HG02623 (cell line): ENCODE measurements at regions not wholly inside any gene's neighbourhood (a gene's known extent, or its start where the extent isn't known, plus 50 kb on each side); places are given as distances from the start of the nearest gene placed in this dataset.
"Not testable (repeated sequence)": the region's sequence is repeated elsewhere in the genome, so short reads cannot be mapped to it uniquely, and the experiment has no call there.

ENCODE experiments used
- ATAC-seq: cut with Tn5 transposase; IDR thresholded peaks from one replicate; pipeline ENCODE4 v1.9.1; 2021; ENCODE audit warnings: moderate library complexity; ENCODE audit not compliant: unreplicated experiment

- ATAC-seq = no peak
Measured at GRCh38 chr10:83713423-83713822, 425.9 kb upstream of the GHITM start.

DNA sequence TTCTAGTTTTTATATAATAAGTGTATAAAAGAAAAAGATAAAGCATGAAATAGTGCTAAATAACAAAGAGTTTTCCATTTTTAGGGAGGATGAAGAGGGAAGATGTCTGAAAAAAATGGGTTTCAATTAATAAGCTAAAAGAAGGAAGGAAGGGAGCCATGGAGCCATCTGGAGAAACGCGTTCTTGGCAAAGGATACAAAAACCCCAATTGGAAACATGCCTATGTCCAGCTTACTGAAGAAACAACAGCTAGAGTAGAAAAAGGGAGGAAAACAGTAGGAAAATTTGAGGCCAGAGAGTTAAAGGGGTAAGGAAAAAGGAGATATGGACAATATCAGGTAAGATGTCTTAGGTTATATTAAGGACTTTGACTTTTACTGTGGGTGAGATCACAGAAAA is 416.2 kb upstream of the GHITM start:
- ATAC-seq = no peak

DNA sequence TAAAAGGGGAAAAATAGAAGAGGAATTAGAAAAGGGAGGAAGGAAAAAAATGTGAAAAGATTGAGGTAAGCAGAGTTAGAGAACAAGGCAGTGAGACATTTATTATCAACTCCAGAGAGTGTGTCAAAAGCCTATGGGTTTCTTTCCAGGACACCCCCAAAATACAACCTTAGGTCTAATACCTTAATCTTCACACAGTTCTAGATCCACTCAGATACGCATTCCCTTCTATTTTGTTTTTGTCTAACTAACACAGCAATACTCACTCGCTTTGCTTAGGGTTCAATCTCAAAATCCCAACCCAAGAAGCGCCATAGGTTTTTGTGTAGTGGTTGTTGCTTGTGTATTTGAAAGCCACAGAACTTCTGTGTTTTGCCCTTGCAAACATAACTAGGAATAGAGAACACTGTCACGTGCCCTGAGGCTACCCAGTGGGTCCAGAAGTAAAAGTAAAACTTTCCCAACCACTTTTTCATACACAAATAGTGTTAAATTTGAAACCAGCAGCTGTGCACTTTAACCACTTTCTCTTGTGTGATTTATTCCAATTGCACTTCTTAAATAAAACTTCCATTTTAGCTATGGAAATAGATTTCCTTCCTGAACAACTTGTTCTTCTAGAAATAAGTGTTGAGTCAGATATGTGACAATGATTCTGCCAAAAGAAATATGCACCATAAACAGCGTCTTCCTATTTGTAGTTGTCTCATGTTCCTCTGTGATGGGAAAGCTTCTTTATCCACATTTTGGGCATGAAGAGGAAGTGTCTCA is 414.7 kb upstream of the GHITM start:
- ATAC-seq = peak; percentile 93

DNA sequence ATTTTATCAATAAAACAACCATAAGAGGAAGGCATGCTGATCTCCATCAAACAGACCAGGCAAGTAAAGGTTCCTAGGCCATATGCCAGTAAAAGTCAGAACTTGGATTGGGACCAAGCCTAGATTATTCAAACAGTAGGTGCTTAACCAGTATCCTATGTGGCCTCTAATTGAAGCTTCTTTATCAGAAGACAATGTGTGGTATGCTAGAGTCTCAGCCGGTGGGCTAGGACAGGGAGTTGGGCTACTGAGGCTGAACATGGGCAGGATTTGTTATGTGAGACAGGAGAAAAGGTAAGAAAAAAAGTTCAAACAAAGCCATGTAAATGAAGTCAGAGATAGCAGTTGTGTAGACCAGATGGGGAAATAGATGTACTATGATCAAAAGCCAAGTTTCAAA is 413.7 kb upstream of the GHITM start:
- ATAC-seq = no peak

DNA sequence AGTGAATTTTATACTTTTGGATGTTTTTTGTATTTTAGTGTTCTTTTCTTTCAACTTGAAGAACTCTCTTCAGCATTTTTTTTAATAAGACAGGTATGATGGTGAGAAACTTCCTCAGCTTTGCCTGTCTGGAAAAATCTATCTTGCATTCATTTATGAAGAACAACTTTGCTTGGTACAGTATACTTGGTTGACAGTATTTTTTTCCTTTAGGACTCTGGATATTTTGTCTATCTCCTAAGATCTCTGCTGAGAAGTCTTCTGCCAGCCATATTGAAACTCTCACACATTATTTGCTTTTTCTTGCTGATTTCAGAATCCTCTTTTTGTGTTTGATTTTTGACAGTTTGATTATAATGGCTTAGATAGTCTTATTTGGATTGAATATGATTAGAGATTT is 405.0 kb upstream of the GHITM start:
- no peak for ATAC-seq

DNA sequence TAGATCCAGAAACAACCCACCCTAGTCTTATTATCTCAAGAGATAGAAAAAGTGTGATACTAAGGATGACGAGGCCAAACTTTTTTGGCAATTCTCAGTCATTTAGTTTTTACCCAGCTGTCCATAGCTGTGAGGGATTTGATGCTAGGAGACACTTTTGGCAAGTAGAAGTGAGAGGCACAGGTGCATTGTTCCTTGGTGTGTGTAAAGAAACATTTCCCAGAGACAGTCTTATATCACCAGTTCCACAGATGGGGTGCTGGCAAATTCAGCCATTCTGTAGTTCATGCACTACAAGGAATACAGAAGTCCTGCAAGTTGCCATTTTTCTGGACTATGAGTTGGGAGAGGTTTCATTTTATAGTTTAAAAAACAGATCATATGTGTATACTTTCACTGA is 403.3 kb upstream of the GHITM start:
- no peak for ATAC-seq

GRCh38 chr10:83750604-83751003 is 388.7 kb upstream of the GHITM start:
- ATAC-seq = no peak

- no peak for ATAC-seq
Measured at GRCh38 chr10:83753490-83753889, 385.8 kb upstream of the GHITM start.

GRCh38 chr10:83754857-83755256 is 384.5 kb upstream of the GHITM start:
- no peak for ATAC-seq

GRCh38 chr10:83760142-83760541 is 379.2 kb upstream of the GHITM start:
- no peak for ATAC-seq

DNA sequence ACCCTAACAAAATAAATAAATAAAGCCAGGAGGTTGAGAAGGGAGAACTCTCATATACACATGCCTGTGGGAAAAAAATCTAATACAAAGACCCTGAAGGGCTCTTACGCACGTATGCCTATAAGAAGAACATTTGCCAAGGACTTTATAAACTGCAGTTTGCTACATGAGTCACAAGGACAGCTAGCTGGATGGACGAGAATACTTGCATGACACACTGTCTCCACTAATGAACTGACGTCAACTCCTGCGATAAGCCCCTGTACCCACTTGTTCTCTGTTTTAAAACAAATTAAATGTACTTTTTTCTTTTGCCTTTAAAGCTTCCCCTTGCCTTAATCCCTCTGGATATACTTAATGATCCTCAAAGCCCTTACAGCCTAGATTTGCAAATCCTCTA is 374.6 kb upstream of the GHITM start:
- ATAC-seq = no peak

DNA sequence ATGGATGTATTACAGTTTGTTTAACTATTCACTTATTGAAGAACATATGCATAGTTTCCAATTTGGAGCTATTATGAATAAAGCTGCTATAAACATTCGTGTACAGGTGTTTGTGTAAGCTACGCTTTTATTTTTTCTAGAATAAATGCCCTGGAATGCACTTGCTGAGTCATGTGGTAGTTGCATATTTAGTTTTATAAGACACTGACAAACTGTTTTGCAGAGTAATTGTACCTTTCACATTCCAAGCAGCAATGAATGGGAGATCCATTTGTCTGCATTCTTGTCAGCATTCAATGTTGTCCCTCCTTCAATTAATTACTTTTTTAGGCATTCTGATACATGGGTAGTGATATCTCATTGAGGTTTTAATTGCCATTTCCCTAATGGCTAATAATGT is 373.6 kb upstream of the GHITM start:
- ATAC-seq = no peak

GRCh38 chr10:83769281-83769820 is 370.0 kb upstream of the GHITM start:
- ATAC-seq = no peak

GRCh38 chr10:83786701-83787100 is 352.6 kb upstream of the GHITM start:
- ATAC-seq = not testable (repeated sequence)

GRCh38 chr10:83801983-83802382 is 337.3 kb upstream of the GHITM start:
- ATAC-seq = no peak

GRCh38 chr10:83806717-83807116 is 332.6 kb upstream of the GHITM start:
- ATAC-seq = no peak

- no peak for ATAC-seq
Measured at GRCh38 chr10:83809001-83809400, 330.3 kb upstream of the GHITM start.

DNA sequence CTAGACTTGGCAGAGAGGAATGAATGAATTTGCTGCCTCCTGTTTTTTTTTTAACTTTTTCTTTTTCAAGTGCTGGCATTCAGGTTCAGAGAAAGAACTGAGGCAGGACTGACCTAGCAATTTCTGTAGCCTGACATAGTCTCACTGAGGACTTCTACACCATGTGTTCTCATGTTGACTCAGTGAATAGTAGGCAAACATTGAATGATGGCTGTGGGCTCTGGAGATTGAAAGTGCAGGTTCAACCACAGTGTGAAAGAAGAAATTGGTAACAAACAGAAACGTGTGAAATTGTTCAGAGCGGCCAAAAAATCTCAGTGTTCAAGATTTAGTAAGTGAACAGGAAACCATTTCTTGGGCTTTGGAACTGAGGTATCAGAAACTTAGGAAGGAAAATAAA is 322.4 kb upstream of the GHITM start:
- no peak for ATAC-seq

GRCh38 chr10:83817797-83818196 is 321.5 kb upstream of the GHITM start:
- no peak for ATAC-seq

DNA sequence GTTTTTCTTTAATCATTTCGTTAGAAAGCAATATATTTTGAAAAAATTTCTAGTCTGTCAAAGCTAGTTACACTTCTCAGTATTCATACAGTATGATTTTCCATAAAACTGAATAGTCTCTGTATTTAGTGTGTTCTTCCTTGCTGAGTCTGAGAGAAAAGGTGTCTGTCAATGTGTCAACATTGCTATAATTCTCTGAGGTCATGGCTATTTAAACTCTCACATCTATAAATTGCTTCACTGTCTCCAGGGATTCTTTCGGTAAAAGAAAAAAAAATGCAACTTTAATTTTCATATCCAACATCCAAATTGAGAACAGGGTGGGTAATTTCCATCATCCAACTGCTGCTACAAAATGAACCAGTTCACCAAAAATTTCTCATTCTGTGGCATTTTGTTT is 319.7 kb upstream of the GHITM start:
- no peak for ATAC-seq

GRCh38 chr10:83820033-83820432 is 319.3 kb upstream of the GHITM start:
- ATAC-seq = no peak

DNA sequence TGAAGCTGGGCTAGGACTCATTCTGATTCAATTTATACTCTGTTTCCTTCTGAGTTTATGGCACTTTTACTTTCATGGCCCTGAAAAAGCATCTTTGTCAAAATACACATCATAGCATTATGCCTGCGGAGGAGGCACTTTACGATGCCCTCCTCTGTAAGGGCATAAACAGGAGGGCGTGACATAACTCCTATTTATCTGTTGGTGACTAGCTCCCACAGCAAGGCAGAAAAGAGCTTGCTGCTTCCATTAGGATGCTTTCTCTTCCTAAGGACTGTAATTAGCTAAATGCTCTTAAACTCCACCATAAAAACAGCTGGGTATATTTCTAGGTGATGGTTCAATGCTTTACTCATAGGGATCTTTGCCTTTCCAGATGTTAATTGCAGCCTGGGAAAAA is 315.2 kb upstream of the GHITM start:
- no peak for ATAC-seq

- ATAC-seq = no peak
Measured at GRCh38 chr10:83834096-83834495, 305.2 kb upstream of the GHITM start.
